ENCODE measurements at regions not wholly inside any gene's neighbourhood (a gene's known extent, or its start where the extent isn't known, plus 50 kb on each side); places are given as distances from the start of the nearest gene placed in this dataset.

DNA sequence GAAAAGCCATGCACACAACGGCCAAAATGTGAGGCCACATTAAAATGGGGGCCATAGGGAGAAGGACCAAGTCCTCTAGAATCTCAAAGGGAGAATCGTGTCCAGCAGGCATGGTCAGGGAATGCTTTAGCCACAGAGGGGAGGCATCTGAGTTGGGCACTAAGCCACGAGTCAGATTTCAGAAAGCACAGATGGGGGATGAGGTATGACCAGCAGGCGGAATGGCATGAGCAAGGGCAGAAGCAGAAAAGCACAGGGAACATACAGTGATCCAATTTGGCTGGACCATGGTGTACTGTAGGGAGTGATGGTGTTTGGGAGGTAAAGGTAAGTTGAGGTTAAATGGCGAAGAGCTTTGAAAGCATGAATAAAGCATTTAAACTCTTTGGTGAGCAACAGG is 214.6 kb downstream of the TLE1 start:
- Histone ChIP-seq H3K4me1 (no peaks in the 10 kb centered on the region), H3K4me3 (no peak overlapping the region), H3K9me3 (no peaks in the 10 kb centered on the region), H3K27ac (no peak overlapping the region), H3K27me3 (no peaks in the 10 kb centered on the region), H3K36me3 (no peaks in the 10 kb centered on the region)
- intact Hi-C loops (cut with DNase I), result no loop called here
- no peak for ATAC-seq
- TF ChIP-seq, protein P1, sequence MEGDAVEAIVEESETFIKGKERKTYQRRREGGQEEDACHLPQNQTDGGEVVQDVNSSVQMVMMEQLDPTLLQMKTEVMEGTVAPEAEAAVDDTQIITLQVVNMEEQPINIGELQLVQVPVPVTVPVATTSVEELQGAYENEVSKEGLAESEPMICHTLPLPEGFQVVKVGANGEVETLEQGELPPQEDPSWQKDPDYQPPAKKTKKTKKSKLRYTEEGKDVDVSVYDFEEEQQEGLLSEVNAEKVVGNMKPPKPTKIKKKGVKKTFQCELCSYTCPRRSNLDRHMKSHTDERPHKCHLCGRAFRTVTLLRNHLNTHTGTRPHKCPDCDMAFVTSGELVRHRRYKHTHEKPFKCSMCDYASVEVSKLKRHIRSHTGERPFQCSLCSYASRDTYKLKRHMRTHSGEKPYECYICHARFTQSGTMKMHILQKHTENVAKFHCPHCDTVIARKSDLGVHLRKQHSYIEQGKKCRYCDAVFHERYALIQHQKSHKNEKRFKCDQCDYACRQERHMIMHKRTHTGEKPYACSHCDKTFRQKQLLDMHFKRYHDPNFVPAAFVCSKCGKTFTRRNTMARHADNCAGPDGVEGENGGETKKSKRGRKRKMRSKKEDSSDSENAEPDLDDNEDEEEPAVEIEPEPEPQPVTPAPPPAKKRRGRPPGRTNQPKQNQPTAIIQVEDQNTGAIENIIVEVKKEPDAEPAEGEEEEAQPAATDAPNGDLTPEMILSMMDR (IDR thresholded peaks at IDR 0.05), result no peak
- no peak for DNase-seq

DNA sequence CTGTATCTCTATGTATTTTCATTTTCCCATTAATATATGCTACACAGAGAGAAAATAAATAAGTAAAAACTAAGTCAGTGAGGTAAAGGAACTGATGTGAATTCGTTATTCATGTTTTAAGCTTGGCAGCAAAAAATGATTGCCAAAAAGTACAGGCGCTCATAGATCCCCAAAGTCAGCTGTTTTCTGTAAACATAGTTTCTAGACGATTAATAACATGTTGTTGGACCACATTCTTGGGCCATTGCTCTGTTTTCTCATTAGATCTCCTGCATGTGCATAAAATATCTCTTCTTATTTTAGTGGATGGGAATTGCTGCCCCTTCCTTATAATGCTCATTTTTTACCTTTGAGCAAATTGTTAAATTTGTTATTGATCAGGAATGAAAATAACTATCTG is 215.2 kb downstream of the TLE1 start:
- Histone ChIP-seq H3K36me3 (no peaks in the 10 kb centered on the region), H3K9me3 (no peaks in the 10 kb centered on the region), H3K4me1 (no peaks in the 10 kb centered on the region), H3K27ac (no peak overlapping the region), H3K4me3 (no peak overlapping the region), H3K27me3 (no peaks in the 10 kb centered on the region)
- DNase-seq, result no peak
- intact Hi-C loops (cut with DNase I), result no loop called here
- ATAC-seq, result no peak
- TF ChIP-seq, protein P1 (IDR thresholded peaks at IDR 0.05), result no peak

DNA sequence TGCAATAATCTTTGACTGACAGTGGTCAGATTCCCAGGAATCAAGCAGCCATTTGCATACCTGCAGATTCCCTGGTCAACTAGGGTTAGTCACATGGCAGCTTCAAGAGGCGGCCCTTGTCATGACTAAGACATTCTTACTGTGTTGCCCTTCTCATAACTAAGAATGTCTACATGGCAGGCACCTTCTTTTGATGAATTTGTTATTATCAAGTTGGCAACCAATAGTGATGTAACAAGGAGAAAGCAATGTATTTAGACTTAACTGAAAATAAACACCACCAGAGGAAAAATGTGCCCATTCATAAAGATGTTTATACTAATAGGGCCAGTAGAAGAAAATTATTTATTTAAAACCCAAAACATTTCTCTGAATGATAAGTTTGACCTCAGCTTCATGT is 215.6 kb downstream of the TLE1 start:
- H3K36me3 ChIP-seq, result no peaks in the 10 kb centered on the region

DNA sequence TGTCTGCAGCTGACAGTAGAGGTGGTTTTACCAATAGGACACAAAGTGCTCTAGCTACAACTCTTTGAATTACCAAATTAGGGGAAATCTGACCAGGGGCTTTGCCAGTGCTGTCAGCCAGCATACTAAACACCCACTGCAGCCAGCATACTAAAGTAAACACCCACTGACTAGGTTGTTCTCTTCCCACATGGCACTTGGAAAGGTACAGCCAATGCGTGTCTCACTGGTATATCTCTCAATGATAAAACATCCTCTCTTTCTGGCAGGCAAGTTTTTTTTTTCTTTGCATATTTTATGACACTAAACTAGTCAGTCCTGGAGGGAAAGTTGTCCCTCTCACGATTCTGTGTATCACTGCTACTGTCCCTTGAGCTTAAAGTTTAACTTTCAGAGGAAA is 216.1 kb downstream of the TLE1 start:
- no peak for ATAC-seq
- intact Hi-C loops (cut with DNase I), result no loop called here
- Histone ChIP-seq H3K9me3 (no peaks in the 10 kb centered on the region), H3K4me3 (no peak overlapping the region), H3K4me1 (no peaks in the 10 kb centered on the region), H3K36me3 (no peaks in the 10 kb centered on the region), H3K27ac (no peak overlapping the region), H3K27me3 (no peaks in the 10 kb centered on the region)
- TF ChIP-seq, protein P1 (IDR thresholded peaks at IDR 0.05), result no peak
- no peak for DNase-seq

More for the DNA sequence above, 215.6 kb downstream of the TLE1 start:
- H3K4me3 ChIP-seq, result no peak overlapping the region
- no peaks in the 10 kb centered on the region for H3K27me3 ChIP-seq
- H3K27ac ChIP-seq, result no peak overlapping the region
- TF ChIP-seq, protein P1 (IDR thresholded peaks at IDR 0.05), result no peak
- ATAC-seq, result no peak
- no peaks in the 10 kb centered on the region for H3K4me1 ChIP-seq
- DNase-seq, result no peak
- no peaks in the 10 kb centered on the region for H3K9me3 ChIP-seq
- intact Hi-C loops (cut with DNase I), result no loop called here

DNA sequence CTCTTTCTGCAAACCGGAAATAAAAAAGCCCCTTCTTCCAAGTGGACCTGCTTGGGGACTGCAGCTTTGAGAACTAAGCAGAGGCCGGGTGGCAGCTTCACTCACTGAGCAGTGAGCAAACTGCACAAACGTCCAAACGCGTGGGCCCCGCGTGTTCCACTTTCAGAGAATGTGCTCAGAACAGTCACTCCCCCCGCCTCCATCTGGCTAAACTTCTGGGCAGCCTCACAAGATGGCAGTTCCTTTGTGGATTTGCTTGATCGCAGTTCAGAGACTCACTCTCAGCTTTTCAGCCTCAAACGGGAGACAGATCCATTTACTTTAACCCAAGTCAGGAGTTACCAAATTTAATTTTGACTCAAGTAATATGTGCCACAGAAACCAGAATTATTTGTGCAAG is 216.6 kb downstream of the TLE1 start:
- intact Hi-C loops (cut with DNase I), result no loop called here
- no peak overlapping the region for H3K27ac ChIP-seq
- no peak for DNase-seq

More for the DNA sequence above, 216.6 kb downstream of the TLE1 start:
- ATAC-seq, result no peak
- TF ChIP-seq, protein P1 (IDR thresholded peaks at IDR 0.05), result no peak
- H3K4me1 ChIP-seq, result no peaks in the 10 kb centered on the region
- no peaks in the 10 kb centered on the region for H3K36me3 ChIP-seq
- no peaks in the 10 kb centered on the region for H3K9me3 ChIP-seq
- no peak overlapping the region for H3K4me3 ChIP-seq
- no peaks in the 10 kb centered on the region for H3K27me3 ChIP-seq

Measured in left lung (tissue), 4 donors.